Fibroblast of the aortic adventitia (primary cell): ENCODE measurements at regions not wholly inside any gene's neighbourhood (a gene's known extent, or its start where the extent isn't known, plus 50 kb on each side); places are given as distances from the start of the nearest gene placed in this dataset.

Source experiments
- DNase-seq: peaks from one replicate; pipeline ENCODE4 v3.0.0-alpha.2; 2010; ENCODE audit warnings: low read depth
- H3K4me3 ChIP-seq: 2 replicates; pipeline ENCODE4 v1.5.1; 2011; ENCODE audit warnings: low read depth, mild to moderate bottlenecking, control low read depth, low read length, moderate library complexity
- CTCF ChIP-seq: IDR thresholded peaks from 2 replicates; pipeline ENCODE4 v1.5.1; 2011; ENCODE audit warnings: mild to moderate bottlenecking, low read length, control low read depth, inconsistent platforms; ENCODE audit not compliant: insufficient read depth

GRCh38 chr2:8549942-8550341 lies 131.9 kb upstream of the ID2 start:
- DNase-seq: no peak
- no peak overlapping the region for H3K4me3 ChIP-seq
- TF ChIP-seq CTCF: no peak

GRCh38 chr2:8550481-8550880 lies 131.4 kb upstream of the ID2 start:
- TF ChIP-seq CTCF: no peak
- H3K4me3 ChIP-seq: no peak overlapping the region
- DNase-seq: no peak

- H3K4me3 ChIP-seq: no peak overlapping the region
- TF ChIP-seq CTCF: no peak
- no peak for DNase-seq
Observed at GRCh38 chr2:8550937-8551621, 130.8 kb upstream of the ID2 start.

- no peak for TF ChIP-seq CTCF
- no peak for DNase-seq
- no peak overlapping the region for H3K4me3 ChIP-seq
Observed at GRCh38 chr2:8551622-8552074, 130.2 kb upstream of the ID2 start.

GRCh38 chr2:8552293-8552801 lies 129.5 kb upstream of the ID2 start:
- DNase-seq: no peak
- no peak for TF ChIP-seq CTCF
- H3K4me3 ChIP-seq: no peak overlapping the region

DNA sequence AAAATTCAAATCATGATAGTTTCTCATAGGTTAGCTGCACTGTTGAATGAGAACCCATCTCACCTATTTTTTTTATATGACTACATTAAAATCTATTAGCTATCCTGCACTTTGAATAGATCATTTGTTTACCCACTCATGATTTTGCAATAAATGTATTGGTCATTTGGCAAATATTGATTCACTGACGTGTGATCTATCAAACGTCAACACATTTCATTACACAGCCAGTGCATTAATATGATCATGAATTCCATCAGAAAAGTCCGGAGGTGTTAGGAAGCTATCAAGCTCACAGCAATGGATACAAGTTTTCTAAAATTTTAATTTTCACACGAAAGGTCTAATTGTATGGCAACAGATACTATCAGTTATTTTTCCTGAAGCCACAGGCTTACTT lies 128.2 kb upstream of the ID2 start:
- no peak for DNase-seq
- no peak overlapping the region for H3K4me3 ChIP-seq
- no peak for TF ChIP-seq CTCF
